Esophagus (tissue), 2 donors: ENCODE measurements at regions not wholly inside any gene's neighbourhood (a gene's known extent, or its start where the extent isn't known, plus 50 kb on each side); places are given as distances from the start of the nearest gene placed in this dataset.

ENCODE experiments used
- H3K27ac ChIP-seq, 2 donors: one replicate each; pipeline ENCODE4 v1.5.1; 2013; ENCODE audit warnings: low read depth in 2 of 2, mild to moderate bottlenecking in 2 of 2, inconsistent platforms in 1 of 2, low read length in 1 of 2, moderate library complexity in 1 of 2
- H3K27me3 ChIP-seq, 2 donors: one replicate each; pipeline ENCODE4 v1.6.1; 2013; ENCODE audit warnings: low read length in 2 of 2, control low read depth in 1 of 2, mild to moderate bottlenecking in 1 of 2; ENCODE audit not compliant: insufficient read depth in 2 of 2, control insufficient read depth in 1 of 2
- H3K36me3 ChIP-seq, 2 donors: one replicate each; pipeline ENCODE4 v1.6.1; 2013; ENCODE audit warnings: low read length in 1 of 2; ENCODE audit not compliant: control insufficient read depth in 2 of 2, insufficient read depth in 2 of 2
- H3K4me1 ChIP-seq, 2 donors: one replicate each; pipeline ENCODE4 v1.6.1; 2013; ENCODE audit warnings: low read length in 1 of 2; ENCODE audit not compliant: control insufficient read depth in 2 of 2, insufficient read depth in 2 of 2
- H3K4me3 ChIP-seq, 2 donors: one replicate each; pipeline ENCODE4 v1.5.1; 2013; ENCODE audit warnings: low read length in 2 of 2, mild to moderate bottlenecking in 2 of 2, low read depth in 1 of 2, moderate library complexity in 1 of 2
- H3K9me3 ChIP-seq, 2 donors: one replicate each; pipeline ENCODE4 v1.6.1; 2013; ENCODE audit warnings: mild to moderate bottlenecking in 2 of 2, low read depth in 1 of 2, low read length in 1 of 2, moderate library complexity in 1 of 2; ENCODE audit not compliant: control insufficient read depth in 2 of 2, insufficient read depth in 1 of 2
- WGBS, 2 donors: extraction: QIAGEN DNeasy Blood & Tissue Kit; methylation state at CpG; one replicate each; pipeline ENCODE4 v1.1.7; 2013; 5-methylcytosine and 5-hydroxymethylcytosine counted together
- donor health status: healthy with polysubstance abuse.
- donor health status: Bipolar disorder and iron deficiency.

GRCh38 chr2:209189893-209190292 lies 234.0 kb upstream of the MAP2 start:
- H3K9me3 ChIP-seq: no peaks in the 10 kb centered on the region
- 54 to 63% methylated on average over 1 of the region's 1 CpG for WGBS, 2 donors
- H3K27ac ChIP-seq: no peak overlapping the region
- no peak overlapping the region for H3K4me3 ChIP-seq
- H3K27me3 ChIP-seq: no peaks in the 10 kb centered on the region
- no peaks in the 10 kb centered on the region for H3K4me1 ChIP-seq
- no peaks in the 10 kb centered on the region for H3K36me3 ChIP-seq

GRCh38 chr2:209191139-209191538 lies 232.7 kb upstream of the MAP2 start:
- H3K36me3 ChIP-seq: no peaks in the 10 kb centered on the region
- no peak overlapping the region for H3K27ac ChIP-seq
- no peaks in the 10 kb centered on the region for H3K9me3 ChIP-seq
- H3K4me1 ChIP-seq: no peaks in the 10 kb centered on the region
- no peaks in the 10 kb centered on the region for H3K27me3 ChIP-seq
- H3K4me3 ChIP-seq: no peak overlapping the region

GRCh38 chr2:209194717-209195116 lies 229.1 kb upstream of the MAP2 start:
- 54 to 64% methylated on average over 2 of the region's 2 CpGs for WGBS, 2 donors
- H3K36me3 ChIP-seq: no peaks in the 10 kb centered on the region

GRCh38 chr2:209208211-209208610 lies 215.6 kb upstream of the MAP2 start:
- Histone ChIP-seq H3K36me3 (no peaks in the 10 kb centered on the region), H3K9me3 (peaks cover 0 to 8% of the 10 kb centered on the region in 2 donors), H3K4me3 (peak overlapping the region in 1 of 2 donors; percentile 4), H3K4me1 (no peaks in the 10 kb centered on the region), H3K27me3 (no peaks in the 10 kb centered on the region), H3K27ac (no peak overlapping the region)
- 22 to 42% methylated on average over 9 of the region's 9 CpGs for WGBS, 2 donors

More at GRCh38 chr2:209194717-209195116, 229.1 kb upstream of the MAP2 start:
- Histone ChIP-seq H3K4me3 (no peak overlapping the region), H3K27me3 (no peaks in the 10 kb centered on the region), H3K9me3 (no peaks in the 10 kb centered on the region), H3K4me1 (no peaks in the 10 kb centered on the region), H3K27ac (no peak overlapping the region)

- Histone ChIP-seq H3K27ac (no peak overlapping the region), H3K27me3 (no peaks in the 10 kb centered on the region), H3K36me3 (no peaks in the 10 kb centered on the region), H3K4me3 (no peak overlapping the region), H3K4me1 (no peaks in the 10 kb centered on the region), H3K9me3 (peaks cover 0 to 8% of the 10 kb centered on the region in 2 donors)
- 85 to 88% methylated on average over 4 of the region's 4 CpGs for WGBS, 2 donors
Observed at GRCh38 chr2:209209943-209210342, 213.9 kb upstream of the MAP2 start.

GRCh38 chr2:209230560-209230959 lies 193.3 kb upstream of the MAP2 start:
- 67 to 78% methylated on average over 2 of the region's 2 CpGs for whole genome bisulfite sequencing, 2 donors
- Histone ChIP-seq H3K9me3 (no peaks in the 10 kb centered on the region), H3K4me3 (no peak overlapping the region), H3K27me3 (no peaks in the 10 kb centered on the region), H3K27ac (no peak overlapping the region), H3K36me3 (no peaks in the 10 kb centered on the region), H3K4me1 (no peaks in the 10 kb centered on the region)

GRCh38 chr2:209236377-209236776 lies 187.5 kb upstream of the MAP2 start:
- WGBS, 2 donors: 44 to 54% methylated on average over 2 of the region's 2 CpGs
- Histone ChIP-seq H3K27ac (no peak overlapping the region), H3K4me3 (no peak overlapping the region), H3K9me3 (no peaks in the 10 kb centered on the region), H3K36me3 (no peaks in the 10 kb centered on the region), H3K4me1 (no peaks in the 10 kb centered on the region), H3K27me3 (no peaks in the 10 kb centered on the region)

GRCh38 chr2:209238765-209239584 lies 184.9 kb upstream of the MAP2 start:
- no peak overlapping the region for H3K4me3 ChIP-seq
- H3K4me1 ChIP-seq: no peaks in the 10 kb centered on the region
- H3K27ac ChIP-seq: no peak overlapping the region
- no peaks in the 10 kb centered on the region for H3K36me3 ChIP-seq
- H3K9me3 ChIP-seq: peaks cover 0 to 2% of the 10 kb centered on the region in 2 donors
- H3K27me3 ChIP-seq: no peaks in the 10 kb centered on the region
- 52 to 55% methylated on average over 3 of the region's 3 CpGs for WGBS, 2 donors

- Histone ChIP-seq H3K36me3 (no peaks in the 10 kb centered on the region), H3K27me3 (no peaks in the 10 kb centered on the region), H3K4me1 (no peaks in the 10 kb centered on the region), H3K4me3 (no peak overlapping the region), H3K9me3 (peaks cover 0 to 2% of the 10 kb centered on the region in 2 donors), H3K27ac (no peak overlapping the region)
- WGBS, 2 donors: 30 to 32% methylated on average over 2 of the region's 2 CpGs
Observed at GRCh38 chr2:209239585-209239938, 184.3 kb upstream of the MAP2 start.

- H3K27me3 ChIP-seq: no peaks in the 10 kb centered on the region
- no peaks in the 10 kb centered on the region for H3K4me1 ChIP-seq
- WGBS, 2 donors: 0 to 28% methylated on average over 1 of the region's 1 CpG
- H3K9me3 ChIP-seq: peaks cover 0 to 2% of the 10 kb centered on the region in 2 donors
- H3K4me3 ChIP-seq: no peak overlapping the region
- no peak overlapping the region for H3K27ac ChIP-seq
- no peaks in the 10 kb centered on the region for H3K36me3 ChIP-seq
Observed at GRCh38 chr2:209240204-209240603, 183.6 kb upstream of the MAP2 start.
